ENCODE measurements at regions not wholly inside any gene's neighbourhood (a gene's known extent, or its start where the extent isn't known, plus 50 kb on each side); places are given as distances from the start of the nearest gene placed in this dataset.

GRCh38 chr5:29247346-29248028, 1946.0 kb upstream of the CDH6 start:
- Histone ChIP-seq H3K4me1 (ENCODE audit: insufficient read depth) (no peaks in the 10 kb centered on the region), H3K27ac (ENCODE audit: low read depth) (no peak overlapping the region), H3K79me2 (replicated peaks; ENCODE audit: insufficient read depth) (no peaks in the 10 kb centered on the region), H3K4me3 (no peak overlapping the region), H3K9me2 (ENCODE audit: insufficient read depth) (no peaks in the 10 kb centered on the region), H4K20me1 (replicated peaks; ENCODE audit: insufficient read depth) (no peaks in the 10 kb centered on the region), H2AFZ (no peak overlapping the region), H3F3A (replicated peaks; ENCODE audit: low read depth) (no peaks in the 10 kb centered on the region), H3K4me2 (no peak overlapping the region), H3K36me3 (ENCODE audit: insufficient read depth) (no peaks in the 10 kb centered on the region), H3K27me3 (ENCODE audit: insufficient read depth) (no peaks in the 10 kb centered on the region)
- Mint-ChIP-seq H3K27me3 (ENCODE audit: insufficient read depth, low read depth, poor library complexity) (peaks cover 2% of the 10 kb centered on the region), H3K4me3 (no peak overlapping the region), H3K9me3 (no peaks in the 10 kb centered on the region), H3K27ac (no peak overlapping the region), H3K4me1 (peaks cover 7% of the 10 kb centered on the region; the same call in 2 of the 3 replicates), H3K36me3 (ENCODE audit: low read depth) (no peaks in the 10 kb centered on the region)
- no peak for TF ChIP-seq STAT1 (IDR thresholded peaks at IDR 0.05; ENCODE audit: unreplicated experiment)
- TF ChIP-seq JUNB (IDR thresholded peaks at IDR 0.05; ENCODE audit: unreplicated experiment): no peak
- TF ChIP-seq POLR2AphosphoS5 (IDR thresholded peaks at IDR 0.05; ENCODE audit: low read depth): no peak
- DNase-seq (ENCODE audit: low spot score): no peak
- ATAC-seq: no peak

GRCh38 chr5:29240379-29240778, 1953.1 kb upstream of the CDH6 start:
- no peak overlapping the region for H3K27ac ChIP-seq (ENCODE audit: low read depth)
- TF ChIP-seq, protein P1, sequence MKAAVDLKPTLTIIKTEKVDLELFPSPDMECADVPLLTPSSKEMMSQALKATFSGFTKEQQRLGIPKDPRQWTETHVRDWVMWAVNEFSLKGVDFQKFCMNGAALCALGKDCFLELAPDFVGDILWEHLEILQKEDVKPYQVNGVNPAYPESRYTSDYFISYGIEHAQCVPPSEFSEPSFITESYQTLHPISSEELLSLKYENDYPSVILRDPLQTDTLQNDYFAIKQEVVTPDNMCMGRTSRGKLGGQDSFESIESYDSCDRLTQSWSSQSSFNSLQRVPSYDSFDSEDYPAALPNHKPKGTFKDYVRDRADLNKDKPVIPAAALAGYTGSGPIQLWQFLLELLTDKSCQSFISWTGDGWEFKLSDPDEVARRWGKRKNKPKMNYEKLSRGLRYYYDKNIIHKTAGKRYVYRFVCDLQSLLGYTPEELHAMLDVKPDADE (IDR thresholded peaks at IDR 0.05): no peak
- TF ChIP-seq ZNF114 (CRISPR knock-in tag; IDR thresholded peaks at IDR 0.05) (no peak), ZNF331 (CRISPR knock-in tag; IDR thresholded peaks at IDR 0.05; ENCODE audit: low read depth) (no peak), NANOG (IDR thresholded peaks at IDR 0.05; ENCODE audit: borderline replicate concordance) (no peak), EZH2 (IDR thresholded peaks at IDR 0.05; ENCODE audit: low read depth, unreplicated experiment) (no peak), POLR2AphosphoS5 (IDR thresholded peaks at IDR 0.05; ENCODE audit: low read depth) (no peak), CREB1 (CRISPR knock-in tag; IDR thresholded peaks at IDR 0.05; ENCODE audit: low read depth) (no peak), ZNF462 (CRISPR knock-in tag; IDR thresholded peaks at IDR 0.05) (no peak), STAT1 (IDR thresholded peaks at IDR 0.05; ENCODE audit: unreplicated experiment) (no peak), EZH2phosphoT487 (IDR thresholded peaks at IDR 0.05; ENCODE audit: unreplicated experiment) (no peak)

More at GRCh38 chr5:29240379-29240778, 1953.1 kb upstream of the CDH6 start:
- Histone ChIP-seq H3K27me3 (ENCODE audit: insufficient read depth) (no peaks in the 10 kb centered on the region), H3K4me1 (ENCODE audit: insufficient read depth) (peaks cover 19% of the 10 kb centered on the region), H2AFZ (no peak overlapping the region), H3F3A (replicated peaks; ENCODE audit: low read depth) (no peaks in the 10 kb centered on the region), H3K79me2 (replicated peaks; ENCODE audit: insufficient read depth) (no peaks in the 10 kb centered on the region), H3K36me3 (ENCODE audit: insufficient read depth) (no peaks in the 10 kb centered on the region), H3K4me2 (no peak overlapping the region), H3K4me3 (no peak overlapping the region), H4K20me1 (replicated peaks; ENCODE audit: insufficient read depth) (no peaks in the 10 kb centered on the region), H3K9me2 (ENCODE audit: insufficient read depth) (no peaks in the 10 kb centered on the region)
- Mint-ChIP-seq H3K27me3 (ENCODE audit: insufficient read depth, low read depth, poor library complexity) (peaks cover 4% of the 10 kb centered on the region), H3K36me3 (ENCODE audit: low read depth) (peaks cover 24% of the 10 kb centered on the region; the same call in 2 of the 3 replicates), H3K4me1 (peaks cover 37% of the 10 kb centered on the region), H3K27ac (no peak overlapping the region), H3K9me3 (peaks cover 11% of the 10 kb centered on the region; the same call in 1 of the 3 replicates), H3K4me3 (no peak overlapping the region)
- ATAC-seq (no peak), DNase-seq (ENCODE audit: low spot score) (no peak)

All from GM23338 (cell line).